GM12891 (cell line): ENCODE measurements at regions not wholly inside any gene's neighbourhood (a gene's known extent, or its start where the extent isn't known, plus 50 kb on each side); places are given as distances from the start of the nearest gene placed in this dataset.
"Not testable (repeated sequence)": the region's sequence is repeated elsewhere in the genome, so short reads cannot be mapped to it uniquely, and the experiment has no call there.

ENCODE experiments used
- DNase-seq: peaks from one replicate; pipeline ENCODE4 v3.0.0; 2011; ENCODE audit warnings: low spot score; ENCODE audit not compliant: insufficient read length
- FAIRE-seq: peaks from 2 replicates; lab custom pipeline; 2011; peaks lifted over from hg19 to GRCh38; lab: Jason Lieb, UNC
- PAX5 ChIP-seq: IDR thresholded peaks from 2 replicates; pipeline ENCODE4 v1.6.1; 2011; ENCODE audit warnings: low read length, moderate library complexity, mild to moderate bottlenecking; ENCODE audit not compliant: insufficient read depth, severe bottlenecking
- POLR2A ChIP-seq: IDR thresholded peaks from 2 replicates; pipeline ENCODE4 v1.6.1; 2011; ENCODE audit warnings: low read depth, low read length, control low read depth
- POLR2AphosphoS5 ChIP-seq: IDR thresholded peaks from 2 replicates; pipeline ENCODE4 v1.6.1; 2011; ENCODE audit warnings: low read depth, low read length, control low read depth
- POU2F2 ChIP-seq: IDR thresholded peaks from 2 replicates; pipeline ENCODE4 v1.6.1; 2011; ENCODE audit warnings: low read depth, mild to moderate bottlenecking, control low read depth, low read length, moderate library complexity
- SPI1 ChIP-seq: IDR thresholded peaks from 2 replicates; pipeline ENCODE4 v1.6.1; 2011; ENCODE audit warnings: low read depth, low read length, control low read depth
- TAF1 ChIP-seq: IDR thresholded peaks from 2 replicates; pipeline ENCODE4 v1.6.1; 2011; ENCODE audit warnings: low read depth, low read length, control low read depth

DNA sequence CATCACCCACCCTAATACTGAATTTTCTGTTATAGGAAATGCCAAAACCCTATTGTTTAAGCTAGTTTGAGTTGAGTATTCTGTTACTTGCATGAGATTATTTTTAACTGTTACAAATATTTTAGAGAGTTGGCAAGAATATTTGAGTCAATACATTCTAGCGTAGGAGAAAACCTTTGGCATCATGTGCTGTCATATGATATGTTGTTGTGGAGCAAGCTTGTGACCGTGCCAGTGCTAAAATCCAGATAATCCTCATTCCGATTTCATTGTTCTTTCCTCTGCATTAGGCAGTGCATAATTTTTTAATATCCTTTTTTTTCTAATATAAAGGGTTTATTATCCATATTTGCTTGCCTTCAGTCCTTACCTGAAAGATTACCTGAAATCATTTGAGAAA is 168.0 kb upstream of the GMNC start:
- FAIRE-seq (no peak), DNase-seq (no peak)
- TF ChIP-seq POU2F2 (no peak), PAX5 (no peak), TAF1 (no peak), POLR2A (no peak), SPI1 (no peak)

- no peak for TF ChIP-seq PAX5
- TF ChIP-seq POU2F2 = no peak
- TF ChIP-seq POLR2A = no peak
- TF ChIP-seq SPI1 = no peak
- no peak for TF ChIP-seq TAF1
- no peak for TF ChIP-seq POLR2AphosphoS5
- DNase-seq = no peak
- no peak for FAIRE-seq
Observed at GRCh38 chr3:191026746-191027145, 164.3 kb upstream of the GMNC start.

DNA sequence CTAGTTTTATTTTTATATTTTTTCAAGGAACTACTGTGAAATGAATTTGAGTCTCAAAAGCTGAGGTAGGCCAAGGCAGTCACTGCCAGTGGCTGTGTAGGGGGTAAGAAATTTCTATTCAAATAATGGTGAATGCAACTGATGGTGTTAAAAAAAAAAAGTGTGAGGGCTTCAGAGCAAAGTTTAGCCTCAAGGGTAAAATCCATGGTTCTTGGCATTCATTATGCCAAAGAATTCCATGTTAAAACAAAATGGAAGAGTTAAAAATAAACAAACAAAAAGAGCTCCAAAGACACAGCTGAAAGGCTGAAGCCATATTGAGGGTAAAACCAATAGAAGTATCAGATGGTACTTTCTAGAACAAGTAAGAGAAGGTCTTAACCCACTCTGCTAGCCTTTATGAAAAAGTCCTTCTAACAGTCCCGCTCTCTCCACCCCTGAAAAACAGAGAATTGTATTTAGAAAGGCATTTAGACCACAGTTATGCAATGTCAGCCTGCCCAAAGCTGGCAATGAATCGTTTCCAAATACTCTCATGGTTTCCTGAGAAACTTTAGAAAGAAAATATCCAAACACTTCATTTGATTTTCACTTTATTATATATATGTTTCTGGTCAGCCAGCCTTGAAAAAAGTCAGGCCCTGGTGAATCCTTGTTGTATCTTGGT is 158.4 kb upstream of the GMNC start:
- FAIRE-seq (no peak), DNase-seq (no peak)
- TF ChIP-seq POU2F2 (no peak), POLR2A (no peak), SPI1 (no peak), PAX5 (no peak), POLR2AphosphoS5 (no peak), TAF1 (no peak)

DNA sequence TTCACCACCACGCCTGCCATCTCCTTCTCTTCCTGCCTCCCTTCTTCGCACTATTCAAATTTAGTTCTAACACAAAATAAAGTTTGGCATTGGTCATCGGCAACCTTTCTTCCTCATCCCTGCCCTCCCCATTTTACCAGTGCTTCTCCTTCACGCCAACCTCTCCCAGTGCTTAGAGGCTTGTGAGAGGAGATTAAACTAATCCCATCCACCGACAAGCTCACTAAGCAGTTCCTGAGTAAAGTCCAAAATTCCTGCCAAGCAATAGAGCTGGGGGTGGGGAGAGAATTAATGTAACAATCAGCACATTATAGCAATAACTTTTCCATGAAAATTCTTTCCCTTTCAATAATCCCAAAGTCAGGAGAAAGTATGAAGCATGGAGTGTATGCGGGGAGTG is 157.4 kb upstream of the GMNC start:
- FAIRE-seq (no peak), DNase-seq (no peak)
- TF ChIP-seq POLR2A (no peak), PAX5 (no peak), POLR2AphosphoS5 (no peak), POU2F2 (no peak), TAF1 (no peak)

- FAIRE-seq = not testable (repeated sequence)
Observed at GRCh38 chr3:191015960-191016359, 153.5 kb upstream of the GMNC start.

GRCh38 chr3:191008074-191008473 is 145.6 kb upstream of the GMNC start:
- no peak for FAIRE-seq
- TF ChIP-seq PAX5 = no peak
- no peak for TF ChIP-seq POLR2AphosphoS5
- no peak for TF ChIP-seq TAF1
- no peak for TF ChIP-seq POU2F2
- no peak for TF ChIP-seq POLR2A
- TF ChIP-seq SPI1 = no peak
- DNase-seq = no peak

More at GRCh38 chr3:191015960-191016359, 153.5 kb upstream of the GMNC start:
- DNase-seq = not testable (repeated sequence)

DNA sequence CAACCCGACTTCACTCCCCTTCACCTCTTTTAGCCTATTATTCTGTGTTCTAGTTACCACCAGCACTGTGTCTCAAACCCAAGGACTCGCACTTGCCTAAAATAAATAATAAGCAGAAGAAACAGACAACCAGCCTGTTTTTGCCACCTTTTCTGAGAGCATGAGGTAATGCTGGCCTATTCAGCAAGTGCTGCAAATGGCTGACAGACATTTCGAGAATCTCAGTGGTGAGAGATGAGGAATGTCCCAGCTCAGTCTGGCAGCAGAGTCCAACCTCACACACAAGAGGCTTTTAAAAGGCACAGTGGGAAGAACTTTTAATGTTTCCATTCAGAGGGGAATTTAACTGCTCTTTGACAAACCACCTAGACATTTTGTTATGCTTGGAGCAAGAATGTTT is 143.3 kb upstream of the GMNC start:
- no peak for TF ChIP-seq SPI1
- no peak for TF ChIP-seq POLR2AphosphoS5

GRCh38 chr3:191003742-191004141 is 141.2 kb upstream of the GMNC start:
- no peak for FAIRE-seq
- no peak for TF ChIP-seq POLR2AphosphoS5
- no peak for TF ChIP-seq POLR2A
- no peak for TF ChIP-seq TAF1
- no peak for DNase-seq

More for the DNA sequence above, 143.3 kb upstream of the GMNC start:
- no peak for DNase-seq
- no peak for FAIRE-seq

GRCh38 chr3:190996181-190996775 is 133.8 kb upstream of the GMNC start:
- DNase-seq (no peak), FAIRE-seq (no peak)
- TF ChIP-seq POLR2A (no peak), PAX5 (no peak), POLR2AphosphoS5 (no peak), TAF1 (no peak), POU2F2 (no peak), SPI1 (no peak)

- no peak for DNase-seq
- TF ChIP-seq TAF1 (no peak), POLR2A (no peak), POU2F2 (no peak), SPI1 (no peak), POLR2AphosphoS5 (no peak), PAX5 (no peak)
- no peak for FAIRE-seq
Observed at GRCh38 chr3:190995156-190995555, 132.7 kb upstream of the GMNC start.

- DNase-seq (no peak), FAIRE-seq (no peak)
- TF ChIP-seq POLR2AphosphoS5 (no peak), TAF1 (no peak), POLR2A (no peak), PAX5 (no peak), SPI1 (no peak), POU2F2 (no peak)
Observed at GRCh38 chr3:190990898-190991297, 128.4 kb upstream of the GMNC start.
